ENCODE measurements at regions not wholly inside any gene's neighbourhood (a gene's known extent, or its start where the extent isn't known, plus 50 kb on each side); places are given as distances from the start of the nearest gene placed in this dataset.

DNA sequence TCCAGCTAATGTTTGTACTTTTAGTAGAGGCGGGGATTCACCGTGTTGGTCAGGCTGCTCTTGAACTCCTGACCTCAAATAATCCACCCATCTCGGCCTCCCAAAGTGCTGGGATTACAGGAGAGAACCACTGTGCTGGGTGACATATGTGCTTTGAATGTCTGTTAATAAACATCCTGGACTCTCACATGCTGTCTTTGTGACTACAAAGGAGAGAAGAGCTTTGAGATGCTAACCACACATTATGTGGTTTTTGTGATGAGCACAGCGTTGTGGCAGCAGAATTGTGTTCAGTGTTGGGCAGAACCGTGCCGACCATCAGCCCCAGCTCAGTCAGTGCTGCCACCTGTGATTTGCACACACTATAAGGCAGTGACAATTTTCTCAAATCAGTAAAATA is 500.1 kb upstream of the KLF6 start:
- H3K36me3 ChIP-seq (ENCODE audit: control insufficient read depth in 4 of 4, insufficient read depth in 3 of 4, low read depth in 1 of 4, low read length in 3 of 4) = no peaks in the 10 kb centered on the region
- TF ChIP-seq FOXA1 (IDR thresholded peaks at IDR 0.05) (no peak), CTCF (IDR thresholded peaks at IDR 0.05; ENCODE audit: low read depth, low read length, missing input control) (no peak), HNF4A (conservative IDR thresholded peaks at IDR 0.05) (no peak), JUND (IDR thresholded peaks at IDR 0.05) (no peak), GABPA (IDR thresholded peaks at IDR 0.05 in 1 of 2, conservative IDR thresholded peaks at IDR 0.05 in 1 of 2) (no peak)
- H3K4me3 ChIP-seq (ENCODE audit: low read depth in 1 of 3, low read length in 3 of 3) = no peak overlapping the region
- no peak for DNase-seq (ENCODE audit: low spot score)
- H3K4me1 ChIP-seq (ENCODE audit: control insufficient read depth in 4 of 4, insufficient read depth in 4 of 4, low read length in 3 of 4) = no peaks in the 10 kb centered on the region
- no peak overlapping the region for H3K9ac ChIP-seq (ENCODE audit: low read depth in 1 of 2, low read length in 2 of 2)
- H3K27ac ChIP-seq (ENCODE audit: low read depth in 1 of 2, low read length in 2 of 2) = no peak overlapping the region
- H3K9me3 ChIP-seq (ENCODE audit: control insufficient read depth in 4 of 4, low read length in 3 of 4) = no peaks in the 10 kb centered on the region
- WGBS = 76% methylated on average over 6 of the region's 6 CpGs
- no peaks in the 10 kb centered on the region for H3K27me3 ChIP-seq (ENCODE audit: control insufficient read depth in 4 of 4, insufficient read depth in 4 of 4, low read length in 3 of 4)

DNA sequence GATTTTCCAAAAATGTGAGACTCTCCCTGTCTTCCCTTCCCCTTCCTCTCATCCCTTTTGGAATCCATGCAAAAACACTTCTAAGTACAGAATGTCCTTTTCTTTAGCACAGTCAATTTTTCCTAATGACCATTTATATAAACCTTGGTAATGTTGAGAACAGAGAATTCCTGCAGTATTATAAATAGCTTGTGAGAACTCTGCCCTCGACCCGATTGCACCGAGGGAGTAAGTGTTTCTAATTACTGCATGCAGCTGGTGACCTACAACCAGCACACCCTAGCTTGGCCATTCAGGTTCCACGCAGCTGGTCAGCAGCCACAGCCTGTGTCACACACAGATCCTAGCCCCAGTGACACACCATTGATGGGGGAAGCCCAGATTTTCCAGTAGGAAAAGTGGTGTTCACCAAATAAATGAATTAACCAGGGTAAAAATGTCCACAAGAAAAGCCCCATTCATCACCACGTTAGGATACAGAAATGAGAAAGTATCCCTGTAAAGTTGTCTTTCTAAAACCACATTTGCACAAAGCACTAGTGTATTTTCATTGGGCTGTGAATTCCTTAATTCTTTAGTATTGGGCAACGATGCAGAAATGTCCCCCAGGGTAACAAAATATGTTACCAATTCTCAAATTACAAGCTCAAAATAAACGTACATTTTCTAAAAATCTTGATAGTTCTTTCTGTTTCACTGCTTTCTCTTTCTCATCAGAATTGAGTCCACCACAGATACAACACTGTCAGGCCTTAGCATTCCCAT is 499.0 kb upstream of the KLF6 start:
- WGBS = 71% methylated on average over 7 of the region's 7 CpGs
- TF ChIP-seq YY1 (IDR thresholded peaks at IDR 0.05) (peak; percentile 24), EGR1 (IDR thresholded peaks at IDR 0.05; ENCODE audit: low read depth in 2 of 2) (no peak), GABPA (IDR thresholded peaks at IDR 0.05 in 1 of 2, conservative IDR thresholded peaks at IDR 0.05 in 1 of 2) (no peak), HNF4G (IDR thresholded peaks at IDR 0.05) (no peak), ZBTB33 (IDR thresholded peaks at IDR 0.05) (no peak), REST (IDR thresholded peaks at IDR 0.05) (no peak), JUND (IDR thresholded peaks at IDR 0.05) (peak; percentile 93), SP1 (IDR thresholded peaks at IDR 0.05) (peak; percentile 78), FOXA2 (IDR thresholded peaks at IDR 0.05) (no peak), TAF1 (conservative IDR thresholded peaks at IDR 0.05) (no peak), CTCF (IDR thresholded peaks at IDR 0.05; ENCODE audit: low read depth, low read length, missing input control) (no peak), FOXA1 (IDR thresholded peaks at IDR 0.05) (no peak), HNF4A (conservative IDR thresholded peaks at IDR 0.05) (no peak), RXRA (IDR thresholded peaks at IDR 0.05) (peak; percentile 60 to 61), NR2F2 (IDR thresholded peaks at IDR 0.05) (peak; percentile 97), RAD21 (IDR thresholded peaks at IDR 0.05) (peak; percentile 32 to 40)
- TF ChIP-seq, protein P1, sequence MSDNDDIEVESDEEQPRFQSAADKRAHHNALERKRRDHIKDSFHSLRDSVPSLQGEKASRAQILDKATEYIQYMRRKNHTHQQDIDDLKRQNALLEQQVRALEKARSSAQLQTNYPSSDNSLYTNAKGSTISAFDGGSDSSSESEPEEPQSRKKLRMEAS (IDR thresholded peaks at IDR 0.05) = no peak
- TF ChIP-seq, protein P2, sequence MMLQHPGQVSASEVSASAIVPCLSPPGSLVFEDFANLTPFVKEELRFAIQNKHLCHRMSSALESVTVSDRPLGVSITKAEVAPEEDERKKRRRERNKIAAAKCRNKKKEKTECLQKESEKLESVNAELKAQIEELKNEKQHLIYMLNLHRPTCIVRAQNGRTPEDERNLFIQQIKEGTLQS (IDR thresholded peaks at IDR 0.05) = peak; percentile 48
- H3K27ac ChIP-seq (ENCODE audit: low read depth in 1 of 2, low read length in 2 of 2) = peak overlapping the region in 1 of 2 donors; percentile 15
- H3K27me3 ChIP-seq (ENCODE audit: control insufficient read depth in 4 of 4, insufficient read depth in 4 of 4, low read length in 3 of 4) = no peaks in the 10 kb centered on the region
- no peaks in the 10 kb centered on the region for H3K4me1 ChIP-seq (ENCODE audit: control insufficient read depth in 4 of 4, insufficient read depth in 4 of 4, low read length in 3 of 4)
- H3K36me3 ChIP-seq (ENCODE audit: control insufficient read depth in 4 of 4, insufficient read depth in 3 of 4, low read depth in 1 of 4, low read length in 3 of 4) = no peaks in the 10 kb centered on the region
- no peak for DNase-seq (ENCODE audit: low spot score)
- H3K4me3 ChIP-seq (ENCODE audit: low read depth in 1 of 3, low read length in 3 of 3) = no peak overlapping the region
- no peak overlapping the region for H3K9ac ChIP-seq (ENCODE audit: low read depth in 1 of 2, low read length in 2 of 2)
- H3K9me3 ChIP-seq (ENCODE audit: control insufficient read depth in 4 of 4, low read length in 3 of 4) = no peaks in the 10 kb centered on the region

All from liver (tissue), 8 donors.